Uterus (tissue), 2 donors: ENCODE measurements at regions not wholly inside any gene's neighbourhood (a gene's known extent, or its start where the extent isn't known, plus 50 kb on each side); places are given as distances from the start of the nearest gene placed in this dataset.

Experiments used
- POLR2A ChIP-seq, 2 donors: fragments of 450-650 bp; IDR thresholded peaks; one replicate each; pipeline ENCODE4 v1.6.1; 2016; ENCODE audit warnings: antibody characterized with exemption in 2 of 2, mild to moderate bottlenecking in 1 of 2, moderate library complexity in 1 of 2
- TF ChIP-seq, protein P1 (sequence below), 4 experiments: fragments of 200-600 bp in 2 of 4; fragments of 450-650 bp in 2 of 4; sonication (generic) in 2 of 4; IDR thresholded peaks; one replicate each; pipeline ENCODE4 v1.5.1; 2016 to 2019; ENCODE audit warnings: antibody characterized with exemption in 4 of 4, mild to moderate bottlenecking in 2 of 4, moderate library complexity in 1 of 4

DNA sequence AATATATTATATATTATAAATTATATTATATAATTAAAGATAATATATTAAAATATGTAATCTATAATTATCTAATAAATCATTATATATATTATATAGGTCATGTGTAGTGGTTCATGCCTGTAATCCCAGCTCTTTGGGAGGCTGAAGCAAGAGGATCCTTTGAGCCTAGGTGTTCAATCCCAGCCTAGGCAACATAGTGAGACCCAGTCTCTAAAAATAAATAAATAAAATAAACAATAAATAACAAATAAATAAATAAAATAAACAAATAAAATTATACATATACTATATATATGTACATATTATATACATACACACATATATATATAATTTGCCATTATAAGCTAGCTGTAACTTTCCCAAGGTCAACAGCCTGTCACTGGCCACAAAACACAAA, 277.7 kb downstream of the SETD4 start:
- TF ChIP-seq, protein P1, sequence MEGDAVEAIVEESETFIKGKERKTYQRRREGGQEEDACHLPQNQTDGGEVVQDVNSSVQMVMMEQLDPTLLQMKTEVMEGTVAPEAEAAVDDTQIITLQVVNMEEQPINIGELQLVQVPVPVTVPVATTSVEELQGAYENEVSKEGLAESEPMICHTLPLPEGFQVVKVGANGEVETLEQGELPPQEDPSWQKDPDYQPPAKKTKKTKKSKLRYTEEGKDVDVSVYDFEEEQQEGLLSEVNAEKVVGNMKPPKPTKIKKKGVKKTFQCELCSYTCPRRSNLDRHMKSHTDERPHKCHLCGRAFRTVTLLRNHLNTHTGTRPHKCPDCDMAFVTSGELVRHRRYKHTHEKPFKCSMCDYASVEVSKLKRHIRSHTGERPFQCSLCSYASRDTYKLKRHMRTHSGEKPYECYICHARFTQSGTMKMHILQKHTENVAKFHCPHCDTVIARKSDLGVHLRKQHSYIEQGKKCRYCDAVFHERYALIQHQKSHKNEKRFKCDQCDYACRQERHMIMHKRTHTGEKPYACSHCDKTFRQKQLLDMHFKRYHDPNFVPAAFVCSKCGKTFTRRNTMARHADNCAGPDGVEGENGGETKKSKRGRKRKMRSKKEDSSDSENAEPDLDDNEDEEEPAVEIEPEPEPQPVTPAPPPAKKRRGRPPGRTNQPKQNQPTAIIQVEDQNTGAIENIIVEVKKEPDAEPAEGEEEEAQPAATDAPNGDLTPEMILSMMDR (IDR thresholded peaks at IDR 0.05) = no peak
- no peak for TF ChIP-seq POLR2A (IDR thresholded peaks at IDR 0.05)
